ENCODE measurements at regions not wholly inside any gene's neighbourhood (a gene's known extent, or its start where the extent isn't known, plus 50 kb on each side); places are given as distances from the start of the nearest gene placed in this dataset.

GRCh38 chrY:19307627-19308026 is 436.9 kb downstream of the KDM5D start:
- DNase-seq (ENCODE audit: low read depth in 1 of 2, low spot score in 1 of 2), result no peak
- Histone ChIP-seq H3K36me3 (no peaks in the 10 kb centered on the region), H3K9me3 (ENCODE audit: low read depth) (no peaks in the 10 kb centered on the region), H3K27me3 (no peaks in the 10 kb centered on the region), H3K27ac (no peak overlapping the region), H3K4me1 (ENCODE audit: low read depth) (no peaks in the 10 kb centered on the region), H3K4me3 (no peak overlapping the region)
- no peak for TF ChIP-seq CTCF (IDR thresholded peaks at IDR 0.05; ENCODE audit: low read depth, low read length)

GRCh38 chrY:19303136-19303535 is 441.4 kb downstream of the KDM5D start:
- Histone ChIP-seq H3K36me3 (no peaks in the 10 kb centered on the region), H3K27ac (no peak overlapping the region), H3K9me3 (ENCODE audit: low read depth) (no peaks in the 10 kb centered on the region), H3K4me3 (no peak overlapping the region), H3K4me1 (ENCODE audit: low read depth) (no peaks in the 10 kb centered on the region), H3K27me3 (no peaks in the 10 kb centered on the region)
- no peak for DNase-seq (ENCODE audit: low read depth in 1 of 2, low spot score in 1 of 2)
- no peak for TF ChIP-seq CTCF (IDR thresholded peaks at IDR 0.05; ENCODE audit: low read depth, low read length)

GRCh38 chrY:19290925-19291324 is 453.6 kb downstream of the KDM5D start:
- DNase-seq (ENCODE audit: low read depth in 1 of 2, low spot score in 1 of 2), result no peak
- no peaks in the 10 kb centered on the region for H3K4me1 ChIP-seq (ENCODE audit: low read depth)
- no peak overlapping the region for H3K4me3 ChIP-seq
- H3K27me3 ChIP-seq, result no peaks in the 10 kb centered on the region
- no peaks in the 10 kb centered on the region for H3K9me3 ChIP-seq (ENCODE audit: low read depth)
- TF ChIP-seq CTCF (IDR thresholded peaks at IDR 0.05; ENCODE audit: low read depth, low read length), result no peak
- H3K36me3 ChIP-seq, result no peaks in the 10 kb centered on the region
- no peak overlapping the region for H3K27ac ChIP-seq

GRCh38 chrY:19274076-19274475 is 470.4 kb downstream of the KDM5D start:
- H3K4me1 ChIP-seq (ENCODE audit: low read depth), result no peaks in the 10 kb centered on the region
- H3K9me3 ChIP-seq (ENCODE audit: low read depth), result no peaks in the 10 kb centered on the region
- no peak for TF ChIP-seq CTCF (IDR thresholded peaks at IDR 0.05; ENCODE audit: low read depth, low read length)
- no peaks in the 10 kb centered on the region for H3K36me3 ChIP-seq
- no peak for DNase-seq (ENCODE audit: low read depth in 1 of 2, low spot score in 1 of 2)
- no peaks in the 10 kb centered on the region for H3K27me3 ChIP-seq
- no peak overlapping the region for H3K27ac ChIP-seq
- H3K4me3 ChIP-seq, result no peak overlapping the region

GRCh38 chrY:19268331-19268730 is 476.2 kb downstream of the KDM5D start:
- H3K4me1 ChIP-seq (ENCODE audit: low read depth), result no peaks in the 10 kb centered on the region
- no peak for DNase-seq (ENCODE audit: low read depth in 1 of 2, low spot score in 1 of 2)
- H3K9me3 ChIP-seq (ENCODE audit: low read depth), result no peaks in the 10 kb centered on the region
- no peak overlapping the region for H3K27ac ChIP-seq
- no peak for TF ChIP-seq CTCF (IDR thresholded peaks at IDR 0.05; ENCODE audit: low read depth, low read length)
- no peak overlapping the region for H3K4me3 ChIP-seq
- H3K36me3 ChIP-seq, result no peaks in the 10 kb centered on the region
- no peaks in the 10 kb centered on the region for H3K27me3 ChIP-seq

- H3K4me1 ChIP-seq (ENCODE audit: low read depth), result no peaks in the 10 kb centered on the region
- H3K9me3 ChIP-seq (ENCODE audit: low read depth), result no peaks in the 10 kb centered on the region
- no peak for TF ChIP-seq CTCF (IDR thresholded peaks at IDR 0.05; ENCODE audit: low read depth, low read length)
- no peaks in the 10 kb centered on the region for H3K36me3 ChIP-seq
- DNase-seq (ENCODE audit: low read depth in 1 of 2, low spot score in 1 of 2), result no peak
- no peaks in the 10 kb centered on the region for H3K27me3 ChIP-seq
- no peak overlapping the region for H3K27ac ChIP-seq
- H3K4me3 ChIP-seq, result no peak overlapping the region
These were observed 479.1 kb downstream of the KDM5D start for GRCh38 chrY:19265404-19265803.
